Urinary bladder (tissue), 3 donors: ENCODE measurements at regions not wholly inside any gene's neighbourhood (a gene's known extent, or its start where the extent isn't known, plus 50 kb on each side); places are given as distances from the start of the nearest gene placed in this dataset.
"Not testable (repeated sequence)": the region's sequence is repeated elsewhere in the genome, so short reads cannot be mapped to it uniquely, and the experiment has no call there.

ENCODE experiments used
- DNase-seq: peaks from one replicate; pipeline ENCODE4 v3.0.0-alpha.2; 2015; ENCODE audit errors: extremely low spot score
- H3K27ac ChIP-seq: one replicate; pipeline ENCODE4 v1.5.1; 2013; ENCODE audit warnings: low read depth, mild to moderate bottlenecking, moderate library complexity
- H3K36me3 ChIP-seq: one replicate; pipeline ENCODE4 v1.6.1; 2013; ENCODE audit warnings: mild to moderate bottlenecking, moderate library complexity; ENCODE audit not compliant: insufficient read depth
- H3K4me1 ChIP-seq: one replicate; pipeline ENCODE4 v1.6.1; 2013; ENCODE audit warnings: mild to moderate bottlenecking, moderate library complexity; ENCODE audit not compliant: insufficient read depth
- H3K4me3 ChIP-seq: one replicate; pipeline ENCODE4 v1.5.1; 2013; ENCODE audit warnings: low read depth, low read length
- WGBS: extraction: QIAGEN DNeasy Blood & Tissue Kit; methylation state at CpG from one replicate; pipeline ENCODE4 v1.1.7; 2013; 5-methylcytosine and 5-hydroxymethylcytosine counted together
- donor health status: healthy with polysubstance abuse.
- donor health status: healthy.

DNA sequence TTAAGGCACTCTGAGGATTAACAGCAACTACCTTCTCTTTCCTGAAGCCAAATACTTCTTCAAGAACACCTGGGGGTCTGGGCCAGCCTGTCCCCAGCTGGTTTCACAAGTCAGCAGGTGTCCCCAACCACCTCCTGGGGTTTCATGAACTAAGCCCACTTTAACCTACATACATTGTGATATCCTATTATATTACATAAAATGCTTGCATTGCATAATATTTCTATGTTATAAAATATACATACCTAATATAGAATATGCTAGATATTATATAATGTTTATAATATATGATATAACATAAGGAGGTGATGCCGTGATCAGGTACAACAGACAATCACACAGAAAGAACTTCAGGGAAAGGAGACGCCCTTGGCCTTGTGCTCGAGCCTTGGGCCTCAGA is 367.6 kb downstream of the C16orf95 start:
- no peak for DNase-seq
- WGBS: 96% methylated on average over 3 of the region's 3 CpGs

DNA sequence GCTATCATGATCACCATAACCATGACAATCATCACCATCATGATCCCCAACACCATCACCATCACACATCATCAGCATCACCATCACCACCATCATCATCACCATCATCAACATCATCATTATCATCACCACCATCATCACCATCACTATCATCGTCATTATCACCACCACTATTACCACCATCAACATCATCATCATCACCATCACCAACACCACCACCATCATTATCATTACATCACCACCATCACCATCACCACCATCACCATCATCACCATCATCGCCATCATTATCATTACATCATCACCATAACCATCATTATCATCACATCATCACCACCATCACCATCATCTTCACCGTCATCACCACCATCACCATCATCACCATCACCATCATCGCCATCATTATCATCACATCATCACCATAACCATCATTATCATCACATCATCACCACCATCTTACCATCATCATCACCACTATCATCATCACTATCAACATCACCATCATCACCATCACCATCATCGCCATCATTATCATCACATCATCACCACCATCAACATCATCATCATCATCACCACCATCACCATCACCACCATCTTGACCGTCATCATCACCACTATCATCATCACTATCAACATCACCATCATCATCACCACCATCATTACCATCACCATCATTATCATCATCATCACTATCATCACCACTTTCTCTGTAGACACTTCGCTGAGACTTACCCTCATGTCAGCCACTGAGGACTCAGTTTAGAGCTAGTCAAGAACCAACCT is 366.0 kb downstream of the C16orf95 start:
- no peaks in the 10 kb centered on the region for H3K36me3 ChIP-seq
- no peak overlapping the region for H3K27ac ChIP-seq
- H3K4me3 ChIP-seq: no peak overlapping the region
- no peak for DNase-seq
- H3K4me1 ChIP-seq: no peaks in the 10 kb centered on the region
- WGBS: 98% methylated on average over 7 of the region's 7 CpGs

More for the DNA sequence above, 367.6 kb downstream of the C16orf95 start:
- no peak overlapping the region for H3K4me3 ChIP-seq
- no peak overlapping the region for H3K27ac ChIP-seq
- no peaks in the 10 kb centered on the region for H3K4me1 ChIP-seq
- no peaks in the 10 kb centered on the region for H3K36me3 ChIP-seq

DNA sequence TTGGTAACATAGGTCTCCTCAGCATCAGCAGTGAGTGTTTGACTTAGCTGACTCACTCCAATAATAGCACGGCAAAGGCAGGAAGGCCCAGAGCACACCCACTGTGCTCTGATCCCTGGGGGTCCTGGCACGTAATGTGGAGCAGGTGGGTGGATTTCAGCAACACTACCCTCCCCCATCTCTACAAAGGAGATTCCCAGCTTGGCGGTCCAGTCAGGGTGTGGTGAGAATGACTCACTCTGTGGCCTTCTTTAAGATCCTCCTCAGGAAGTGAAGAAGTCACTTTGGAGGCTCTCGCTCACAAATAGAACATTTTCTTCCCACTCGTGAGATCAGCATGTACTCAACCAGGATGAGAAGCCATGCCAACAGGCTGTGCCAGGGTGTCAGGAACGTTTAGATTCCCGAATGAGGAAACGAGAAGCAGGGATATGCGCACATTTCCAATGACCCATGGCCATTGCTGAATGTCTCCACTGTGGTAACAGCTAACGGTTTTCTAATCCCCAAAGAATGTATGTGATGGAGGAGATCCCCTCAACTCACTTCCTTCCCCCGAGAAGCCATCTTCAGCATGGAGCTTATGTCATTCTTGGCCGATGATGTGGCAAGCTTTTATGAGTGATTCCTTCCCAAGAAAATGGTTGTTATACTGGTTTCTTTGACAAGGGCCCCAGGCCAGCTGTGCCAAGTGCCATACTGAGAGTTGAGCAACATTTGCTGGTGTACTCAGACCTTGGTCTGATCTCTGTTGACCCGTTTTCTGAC is 365.2 kb downstream of the C16orf95 start:
- 77% methylated on average over 13 of the region's 13 CpGs for WGBS
- no peaks in the 10 kb centered on the region for H3K4me1 ChIP-seq
- no peak overlapping the region for H3K4me3 ChIP-seq
- H3K36me3 ChIP-seq: no peaks in the 10 kb centered on the region
- no peak overlapping the region for H3K27ac ChIP-seq
- no peak for DNase-seq

DNA sequence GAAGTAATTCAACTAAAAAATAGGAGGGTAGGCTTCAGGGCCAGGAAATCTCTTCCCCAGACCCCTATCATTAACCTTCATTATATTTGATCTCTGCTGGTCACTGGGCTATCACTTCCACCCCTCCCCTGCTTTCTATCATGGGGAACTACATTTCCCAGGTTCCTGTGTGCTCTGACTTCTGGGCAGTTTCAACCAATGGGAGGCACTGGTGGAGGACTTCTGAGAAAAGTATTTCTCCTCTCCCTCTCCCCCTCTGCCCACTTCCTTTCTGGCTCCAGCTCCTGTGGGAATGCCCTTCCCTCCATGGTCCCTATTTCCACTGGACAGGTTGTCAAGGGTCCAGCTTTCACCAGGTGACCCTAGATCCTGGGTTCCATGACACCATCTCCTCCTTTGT is 364.4 kb downstream of the C16orf95 start:
- no peaks in the 10 kb centered on the region for H3K36me3 ChIP-seq
- H3K27ac ChIP-seq: no peak overlapping the region
- H3K4me3 ChIP-seq: no peak overlapping the region
- no peaks in the 10 kb centered on the region for H3K4me1 ChIP-seq
- DNase-seq: no peak

DNA sequence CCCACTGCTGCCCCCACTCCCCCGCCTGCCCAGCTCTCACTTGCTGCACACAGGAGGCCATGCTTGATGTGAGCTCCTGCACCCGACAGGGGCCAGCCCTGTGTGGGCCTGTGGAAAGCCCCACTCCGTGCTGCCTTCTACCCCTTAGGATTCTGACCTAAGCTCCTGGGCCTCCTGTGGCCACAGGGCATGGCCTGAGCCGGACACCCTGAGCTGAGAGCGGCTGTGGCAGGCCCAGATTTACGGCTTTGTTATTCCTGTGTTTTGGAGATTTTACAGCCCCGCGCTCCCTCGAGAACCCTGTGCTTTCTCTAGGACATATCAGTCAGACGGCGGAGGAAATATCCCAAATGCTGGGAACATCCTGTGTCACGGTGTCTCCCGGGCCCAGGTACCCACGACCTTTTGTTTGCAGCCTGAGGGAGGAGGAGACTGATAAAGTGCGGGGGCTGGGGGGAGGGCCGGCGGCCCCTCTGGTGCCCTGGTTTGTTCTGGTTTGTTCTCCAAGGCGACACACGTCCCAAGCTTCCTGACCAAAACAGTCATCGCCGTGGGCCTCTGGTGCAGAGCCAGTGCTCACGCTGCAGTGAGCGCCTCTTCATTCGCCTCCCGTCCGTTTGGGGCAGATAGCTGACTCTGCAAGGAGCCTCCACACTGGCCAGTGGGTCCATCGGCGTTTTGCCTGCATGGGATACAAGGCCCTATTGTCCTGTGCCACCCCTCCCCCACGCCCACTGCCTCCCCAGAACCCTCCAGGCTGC is 363.4 kb downstream of the C16orf95 start:
- Histone ChIP-seq H3K4me1 (no peaks in the 10 kb centered on the region), H3K27ac (no peak overlapping the region), H3K4me3 (no peak overlapping the region), H3K36me3 (no peaks in the 10 kb centered on the region)
- WGBS: 47% methylated on average over 29 of the region's 29 CpGs
- no peak for DNase-seq

DNA sequence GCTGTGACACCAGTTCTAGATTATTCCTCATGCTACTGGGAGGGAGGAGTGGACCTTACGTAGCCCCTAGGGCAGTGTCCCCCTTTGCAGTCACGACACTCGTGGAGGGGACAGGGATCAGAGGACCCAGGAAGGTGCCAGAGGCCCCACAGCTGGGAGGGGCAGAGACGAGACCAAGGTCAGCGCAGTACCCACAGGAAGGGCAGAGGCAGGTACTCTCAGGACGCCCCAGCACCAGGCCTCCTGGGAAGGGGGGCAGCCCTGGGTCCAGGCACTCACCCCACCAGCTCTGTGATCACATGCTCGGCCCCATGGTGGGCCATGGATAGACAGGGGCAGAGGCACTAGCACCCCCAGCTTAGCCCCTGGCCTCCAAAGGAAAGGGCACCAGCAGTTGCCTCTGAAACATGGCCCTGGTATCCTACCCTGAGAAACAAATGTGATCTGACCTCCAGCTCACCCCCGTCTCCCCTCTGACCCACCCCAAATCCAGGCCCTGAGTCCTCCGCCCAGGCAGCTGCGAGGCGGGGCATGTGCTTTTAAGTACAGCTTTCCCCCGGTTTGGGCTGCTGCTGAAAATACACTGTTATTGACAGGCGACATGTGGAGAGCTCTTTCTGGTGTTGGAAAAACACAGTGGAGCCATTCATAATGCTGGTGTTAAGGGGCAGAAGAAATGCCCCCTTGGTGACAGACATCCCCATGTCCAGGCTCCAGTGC is 361.9 kb downstream of the C16orf95 start:
- DNase-seq: no peak
- Histone ChIP-seq H3K36me3 (no peaks in the 10 kb centered on the region), H3K4me3 (no peak overlapping the region), H3K4me1 (no peaks in the 10 kb centered on the region), H3K27ac (no peak overlapping the region)
- 88% methylated on average over 13 of the region's 13 CpGs for WGBS

DNA sequence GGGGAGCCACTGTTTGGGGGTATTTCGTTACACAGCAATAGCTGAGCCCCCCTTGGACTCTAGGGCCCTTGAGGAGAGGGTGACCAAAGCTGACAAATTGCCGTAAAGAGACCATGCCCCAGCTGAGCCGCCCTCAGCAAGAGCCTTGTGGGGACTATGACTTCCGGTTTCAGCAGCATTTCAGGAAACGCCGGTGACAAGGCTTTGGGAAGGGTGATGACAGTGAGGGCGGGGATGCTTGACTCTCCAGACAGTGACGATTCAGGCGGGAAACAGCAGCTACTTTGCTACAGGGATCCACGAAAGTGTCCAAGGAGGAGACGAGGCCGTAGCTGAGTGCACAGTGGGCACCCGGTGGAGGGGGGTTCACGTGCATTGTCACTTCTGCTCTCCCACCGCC is 360.8 kb downstream of the C16orf95 start:
- Histone ChIP-seq H3K4me1 (no peaks in the 10 kb centered on the region), H3K27ac (no peak overlapping the region), H3K4me3 (no peak overlapping the region), H3K36me3 (no peaks in the 10 kb centered on the region)
- no peak for DNase-seq
- WGBS: 69% methylated on average over 15 of the region's 15 CpGs

DNA sequence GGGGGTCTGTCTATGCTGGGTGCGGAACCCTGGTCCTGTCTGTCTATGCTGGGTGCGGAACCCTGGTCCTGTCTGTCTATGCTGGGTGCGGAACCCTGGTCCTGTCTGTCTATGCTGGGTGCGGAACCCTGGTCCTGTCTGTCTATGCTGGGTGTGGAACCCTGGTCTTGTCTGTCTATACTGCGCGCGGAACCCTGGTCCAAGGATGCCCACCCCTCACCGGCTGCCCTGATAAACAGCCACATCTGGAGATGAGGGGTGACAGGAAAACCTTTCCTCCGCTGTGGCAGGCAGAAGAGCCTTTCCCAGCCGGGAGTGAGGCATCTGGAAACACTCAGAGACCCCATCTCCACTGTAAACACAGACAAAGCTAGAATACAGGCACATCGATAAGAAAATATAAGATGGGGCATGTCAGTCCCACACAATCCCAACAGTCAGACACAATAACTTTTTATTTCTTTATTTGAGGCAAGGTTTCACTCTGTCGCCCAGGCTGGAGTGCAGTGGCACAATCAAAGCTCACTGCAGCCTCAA is 359.5 kb downstream of the C16orf95 start:
- WGBS: 72% methylated on average over 12 of the region's 12 CpGs
- not testable (repeated sequence) for H3K36me3 ChIP-seq, H3K27ac ChIP-seq, H3K4me3 ChIP-seq, H3K4me1 ChIP-seq, DNase-seq

DNA sequence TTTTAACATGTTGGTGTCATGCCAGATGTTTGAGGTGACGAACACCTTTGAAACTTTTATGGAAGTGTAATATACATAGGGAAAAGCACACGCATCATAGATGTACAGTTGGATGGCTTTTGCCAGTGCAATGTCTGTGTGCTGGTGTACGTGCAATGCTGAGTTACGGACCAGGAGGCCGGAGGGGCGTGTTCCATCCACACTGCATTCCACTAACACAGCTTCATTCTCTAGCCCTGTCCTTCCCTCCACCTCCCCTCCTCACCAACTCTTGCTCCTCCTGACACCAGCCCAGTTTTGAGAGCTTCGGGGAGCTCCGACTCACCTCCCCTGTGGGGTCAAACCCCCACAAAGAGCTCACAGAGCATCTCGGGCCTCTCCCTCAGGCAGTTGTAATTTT is 358.8 kb downstream of the C16orf95 start:
- H3K4me1 ChIP-seq: no peaks in the 10 kb centered on the region
- 73% methylated on average over 9 of the region's 9 CpGs for WGBS
- H3K4me3 ChIP-seq: no peak overlapping the region
- H3K36me3 ChIP-seq: no peaks in the 10 kb centered on the region
- H3K27ac ChIP-seq: no peak overlapping the region
- no peak for DNase-seq

DNA sequence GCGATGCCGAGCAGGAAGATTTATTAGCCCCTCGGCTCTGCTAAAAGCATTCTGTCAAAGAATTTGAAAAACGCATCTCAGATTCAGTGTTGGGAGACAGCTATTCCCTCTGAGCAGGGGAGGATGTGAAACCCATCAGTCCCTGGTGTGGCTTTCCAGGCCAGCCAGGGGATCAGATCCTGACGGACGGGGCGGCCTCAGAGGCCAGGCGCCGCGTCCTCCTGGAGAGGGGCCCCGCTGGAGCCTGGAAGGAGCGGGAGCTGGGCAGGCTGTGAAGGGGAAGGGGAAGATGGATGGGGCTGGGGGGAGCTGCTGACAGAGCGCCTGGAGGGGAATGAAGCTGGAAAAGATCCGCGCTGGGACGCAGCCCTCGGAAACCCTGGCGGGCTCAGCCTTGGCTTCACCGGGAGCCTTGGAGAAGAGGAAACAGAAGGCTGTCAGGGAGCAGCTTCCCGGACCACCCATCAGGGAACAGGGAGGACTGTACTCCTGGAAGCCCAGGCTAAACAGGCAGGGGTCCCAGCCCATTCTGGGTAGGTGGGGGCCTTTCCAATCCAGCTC is 358.0 kb downstream of the C16orf95 start:
- Histone ChIP-seq H3K27ac (no peak overlapping the region), H3K4me1 (no peaks in the 10 kb centered on the region), H3K36me3 (no peaks in the 10 kb centered on the region), H3K4me3 (no peak overlapping the region)
- WGBS: 16% methylated on average over 20 of the region's 20 CpGs
- DNase-seq: peak; percentile 29

DNA sequence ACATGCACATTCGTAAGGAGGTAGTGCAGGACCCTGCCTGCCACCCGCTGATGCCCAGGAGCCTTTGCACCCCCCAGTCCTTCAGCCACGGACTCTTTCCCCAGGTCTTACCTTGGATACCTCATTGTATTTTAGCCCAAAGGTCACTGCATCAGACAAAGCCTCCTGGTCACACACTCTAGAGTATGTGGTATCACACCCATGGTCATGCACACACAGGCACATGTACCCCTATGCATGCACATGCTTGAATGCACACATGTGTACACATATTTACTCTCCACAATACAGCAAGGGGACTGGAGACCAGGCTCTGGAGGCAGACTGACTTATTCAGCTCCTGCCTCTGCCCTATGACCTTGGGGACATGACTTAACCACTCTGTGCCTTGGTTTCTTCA is 357.5 kb downstream of the C16orf95 start:
- Histone ChIP-seq H3K4me1 (no peaks in the 10 kb centered on the region), H3K36me3 (no peaks in the 10 kb centered on the region), H3K27ac (no peak overlapping the region), H3K4me3 (no peak overlapping the region)
- WGBS: 76% methylated on average over 3 of the region's 3 CpGs
- DNase-seq: no peak

DNA sequence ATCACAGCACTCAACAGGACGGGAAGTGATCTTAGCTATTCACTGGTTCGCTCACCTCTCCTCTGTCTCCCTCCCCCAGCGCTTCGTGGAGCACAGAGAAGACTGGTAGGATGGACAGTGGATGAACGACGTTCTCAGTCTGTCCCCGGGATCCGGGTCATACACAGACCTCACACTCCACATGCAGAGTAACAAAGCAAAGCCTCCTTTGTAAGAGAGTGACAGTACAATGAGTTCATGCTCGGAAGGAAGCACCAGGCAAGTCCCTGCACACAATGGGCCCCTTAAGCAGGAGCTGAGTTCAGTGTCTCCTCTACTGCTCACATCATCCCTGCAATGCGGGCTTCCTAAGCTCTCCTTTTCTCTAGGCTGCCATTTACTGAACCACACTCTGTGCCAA is 356.9 kb downstream of the C16orf95 start:
- Histone ChIP-seq H3K4me1 (no peaks in the 10 kb centered on the region), H3K27ac (no peak overlapping the region), H3K4me3 (no peak overlapping the region), H3K36me3 (no peaks in the 10 kb centered on the region)
- no peak for DNase-seq
- 68% methylated on average over 10 of the region's 10 CpGs for WGBS

DNA sequence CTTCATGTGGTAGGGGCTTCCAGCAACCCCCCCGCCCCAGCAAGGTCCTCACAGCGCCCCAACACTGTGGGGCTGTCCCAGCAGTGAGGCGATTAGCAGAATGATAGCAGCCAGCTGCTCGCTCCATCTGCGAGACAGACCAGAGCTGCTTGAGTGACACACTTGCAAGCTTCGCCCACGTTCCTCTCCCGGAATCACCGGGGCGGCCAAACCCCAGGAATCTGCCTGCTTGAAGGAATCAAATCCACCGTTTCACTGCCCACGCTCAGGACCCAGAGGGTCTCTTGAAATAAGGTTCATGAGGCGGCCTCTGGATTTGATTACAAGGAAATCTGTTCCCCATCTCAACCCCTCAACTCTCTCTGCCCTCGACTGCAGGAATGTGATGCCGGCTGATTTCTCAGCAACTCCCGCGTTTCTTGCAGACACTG is 356.0 kb downstream of the C16orf95 start:
- DNase-seq: no peak
- Histone ChIP-seq H3K27ac (no peak overlapping the region), H3K36me3 (no peaks in the 10 kb centered on the region), H3K4me3 (no peak overlapping the region), H3K4me1 (no peaks in the 10 kb centered on the region)
- WGBS: 38% methylated on average over 17 of the region's 17 CpGs
